ENCODE measurements at regions not wholly inside any gene's neighbourhood (a gene's known extent, or its start where the extent isn't known, plus 50 kb on each side); places are given as distances from the start of the nearest gene placed in this dataset.

DNA sequence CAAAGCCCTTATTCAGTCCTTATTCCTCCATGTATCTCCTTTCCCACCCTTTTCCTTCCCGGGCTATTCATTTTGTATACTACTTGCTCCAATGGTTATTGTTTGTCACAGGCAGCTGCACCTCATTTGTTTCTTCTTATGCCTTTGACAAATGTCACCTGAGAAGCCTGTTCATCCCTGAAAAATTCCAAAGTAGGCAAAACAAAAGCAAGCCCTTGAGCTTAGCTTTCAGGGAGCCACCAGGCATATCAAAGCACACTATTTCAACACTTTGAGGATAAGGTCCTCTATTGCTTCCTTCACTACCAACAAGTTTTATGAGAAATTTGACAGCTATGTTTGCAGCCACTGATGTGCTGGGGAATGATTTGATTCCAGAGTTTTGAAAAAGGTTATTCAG is 738.7 kb upstream of the LMO3 start:
- TF ChIP-seq, protein P1, sequence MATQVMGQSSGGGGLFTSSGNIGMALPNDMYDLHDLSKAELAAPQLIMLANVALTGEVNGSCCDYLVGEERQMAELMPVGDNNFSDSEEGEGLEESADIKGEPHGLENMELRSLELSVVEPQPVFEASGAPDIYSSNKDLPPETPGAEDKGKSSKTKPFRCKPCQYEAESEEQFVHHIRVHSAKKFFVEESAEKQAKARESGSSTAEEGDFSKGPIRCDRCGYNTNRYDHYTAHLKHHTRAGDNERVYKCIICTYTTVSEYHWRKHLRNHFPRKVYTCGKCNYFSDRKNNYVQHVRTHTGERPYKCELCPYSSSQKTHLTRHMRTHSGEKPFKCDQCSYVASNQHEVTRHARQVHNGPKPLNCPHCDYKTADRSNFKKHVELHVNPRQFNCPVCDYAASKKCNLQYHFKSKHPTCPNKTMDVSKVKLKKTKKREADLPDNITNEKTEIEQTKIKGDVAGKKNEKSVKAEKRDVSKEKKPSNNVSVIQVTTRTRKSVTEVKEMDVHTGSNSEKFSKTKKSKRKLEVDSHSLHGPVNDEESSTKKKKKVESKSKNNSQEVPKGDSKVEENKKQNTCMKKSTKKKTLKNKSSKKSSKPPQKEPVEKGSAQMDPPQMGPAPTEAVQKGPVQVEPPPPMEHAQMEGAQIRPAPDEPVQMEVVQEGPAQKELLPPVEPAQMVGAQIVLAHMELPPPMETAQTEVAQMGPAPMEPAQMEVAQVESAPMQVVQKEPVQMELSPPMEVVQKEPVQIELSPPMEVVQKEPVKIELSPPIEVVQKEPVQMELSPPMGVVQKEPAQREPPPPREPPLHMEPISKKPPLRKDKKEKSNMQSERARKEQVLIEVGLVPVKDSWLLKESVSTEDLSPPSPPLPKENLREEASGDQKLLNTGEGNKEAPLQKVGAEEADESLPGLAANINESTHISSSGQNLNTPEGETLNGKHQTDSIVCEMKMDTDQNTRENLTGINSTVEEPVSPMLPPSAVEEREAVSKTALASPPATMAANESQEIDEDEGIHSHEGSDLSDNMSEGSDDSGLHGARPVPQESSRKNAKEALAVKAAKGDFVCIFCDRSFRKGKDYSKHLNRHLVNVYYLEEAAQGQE (IDR thresholded peaks at IDR 0.05; ENCODE audit: borderline replicate concordance), result no peak
- TF ChIP-seq EZH2 (IDR thresholded peaks at IDR 0.05; ENCODE audit: borderline replicate concordance, insufficient read depth, low read length, poor library complexity, severe bottlenecking), result no peak
- TF ChIP-seq, protein P2, sequence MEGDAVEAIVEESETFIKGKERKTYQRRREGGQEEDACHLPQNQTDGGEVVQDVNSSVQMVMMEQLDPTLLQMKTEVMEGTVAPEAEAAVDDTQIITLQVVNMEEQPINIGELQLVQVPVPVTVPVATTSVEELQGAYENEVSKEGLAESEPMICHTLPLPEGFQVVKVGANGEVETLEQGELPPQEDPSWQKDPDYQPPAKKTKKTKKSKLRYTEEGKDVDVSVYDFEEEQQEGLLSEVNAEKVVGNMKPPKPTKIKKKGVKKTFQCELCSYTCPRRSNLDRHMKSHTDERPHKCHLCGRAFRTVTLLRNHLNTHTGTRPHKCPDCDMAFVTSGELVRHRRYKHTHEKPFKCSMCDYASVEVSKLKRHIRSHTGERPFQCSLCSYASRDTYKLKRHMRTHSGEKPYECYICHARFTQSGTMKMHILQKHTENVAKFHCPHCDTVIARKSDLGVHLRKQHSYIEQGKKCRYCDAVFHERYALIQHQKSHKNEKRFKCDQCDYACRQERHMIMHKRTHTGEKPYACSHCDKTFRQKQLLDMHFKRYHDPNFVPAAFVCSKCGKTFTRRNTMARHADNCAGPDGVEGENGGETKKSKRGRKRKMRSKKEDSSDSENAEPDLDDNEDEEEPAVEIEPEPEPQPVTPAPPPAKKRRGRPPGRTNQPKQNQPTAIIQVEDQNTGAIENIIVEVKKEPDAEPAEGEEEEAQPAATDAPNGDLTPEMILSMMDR (IDR thresholded peaks at IDR 0.05; ENCODE audit: poor library complexity, severe bottlenecking), result no peak
- no peak for TF ChIP-seq TAF1 (IDR thresholded peaks at IDR 0.05; ENCODE audit: low read depth)
- TF ChIP-seq POLR2AphosphoS5 (IDR thresholded peaks at IDR 0.05), result no peak
- TF ChIP-seq RAD21 (conservative IDR thresholded peaks at IDR 0.05), result no peak
- TF ChIP-seq EP300 (conservative IDR thresholded peaks at IDR 0.05; ENCODE audit: poor library complexity, severe bottlenecking), result no peak
- TF ChIP-seq MXI1 (conservative IDR thresholded peaks at IDR 0.05; ENCODE audit: poor library complexity, severe bottlenecking), result no peak
- no peak for TF ChIP-seq SMC3 (conservative IDR thresholded peaks at IDR 0.05; ENCODE audit: poor library complexity)

Measured in neural cell (in vitro differentiated cells).